Loucy (cell line): ENCODE measurements at regions not wholly inside any gene's neighbourhood (a gene's known extent, or its start where the extent isn't known, plus 50 kb on each side); places are given as distances from the start of the nearest gene placed in this dataset.

Source experiments
- H2AFZ ChIP-seq: fragments of 200-600 bp; sonication (generic); 2 replicates; pipeline ENCODE4 v1.6.0; 2016; ENCODE audit warnings: antibody characterized with exemption, mild to moderate bottlenecking, low read length, moderate library complexity
- H3F3A ChIP-seq: fragments of 200-600 bp; 2 replicates; pipeline ENCODE4 v1.6.0; 2016; ENCODE audit warnings: antibody characterized with exemption, low read depth, mild to moderate bottlenecking
- H3K27me3 ChIP-seq: fragments of 200-600 bp; sonication (generic); 2 replicates; pipeline ENCODE4 v1.6.1; 2014; ENCODE audit warnings: low read length, mild to moderate bottlenecking; ENCODE audit not compliant: insufficient read depth, poor library complexity, severe bottlenecking
- H3K36me3 ChIP-seq: fragments of 200-600 bp; sonication (generic); 2 replicates; pipeline ENCODE4 v1.6.1; 2016; ENCODE audit warnings: low read length; ENCODE audit not compliant: insufficient read depth
- H3K4me1 ChIP-seq: fragments of 200-600 bp; sonication (generic); 2 replicates; pipeline ENCODE4 v1.5.1; 2014; ENCODE audit warnings: low read length, mild to moderate bottlenecking; ENCODE audit not compliant: insufficient read depth, poor library complexity, severe bottlenecking
- H3K4me2 ChIP-seq: fragments of 200-600 bp; sonication (generic); 2 replicates; pipeline ENCODE4 v1.6.0; 2014; ENCODE audit warnings: antibody characterized with exemption, low read length, low read depth, mild to moderate bottlenecking; ENCODE audit not compliant: poor library complexity, severe bottlenecking
- H3K4me3 ChIP-seq: fragments of 200-600 bp; sonication (generic); 2 replicates; pipeline ENCODE4 v1.5.1; 2014; ENCODE audit warnings: low read length, mild to moderate bottlenecking, mixed read lengths; ENCODE audit not compliant: poor library complexity, severe bottlenecking
- H3K79me2 ChIP-seq: fragments of 200-600 bp; sonication (generic); 2 replicates; pipeline ENCODE4 v1.6.1; 2014; ENCODE audit warnings: low read length; ENCODE audit not compliant: insufficient read depth
- H3K9ac ChIP-seq: fragments of 200-600 bp; sonication (generic); 2 replicates; pipeline ENCODE4 v1.6.0; 2014; ENCODE audit warnings: mild to moderate bottlenecking, low read depth, low read length, moderate library complexity; ENCODE audit not compliant: poor library complexity, severe bottlenecking
- H3K9me2 ChIP-seq: fragments of 200-600 bp; sonication (generic); replicated peaks from 2 replicates; pipeline ENCODE4 v1.6.1; 2016; ENCODE audit warnings: low read depth, low read length, mixed read lengths
- H3K9me3 ChIP-seq: fragments of 200-600 bp; sonication (generic); 2 replicates; pipeline ENCODE4 v1.6.1; 2014; ENCODE audit warnings: mild to moderate bottlenecking, antibody characterized with exemption, low read length, low read depth; ENCODE audit not compliant: insufficient read depth
- H4K20me1 ChIP-seq: fragments of 200-600 bp; sonication (generic); 2 replicates; pipeline ENCODE4 v1.6.0; 2014; ENCODE audit warnings: antibody characterized with exemption, low read length, mild to moderate bottlenecking; ENCODE audit not compliant: insufficient read depth, poor library complexity, severe bottlenecking
- EZH2phosphoT487 ChIP-seq: fragments of 200-600 bp; IDR thresholded peaks from 2 replicates; pipeline ENCODE4 v1.6.1; 2018; ENCODE audit warnings: antibody characterized with exemption, mild to moderate bottlenecking, moderate library complexity, borderline replicate concordance
- TF ChIP-seq, protein P1 (sequence below): fragments of 200-600 bp; sonication (generic); conservative IDR thresholded peaks from 2 replicates; pipeline ENCODE4 v1.5.1; 2014; ENCODE audit warnings: mild to moderate bottlenecking, antibody characterized with exemption, low read length

DNA sequence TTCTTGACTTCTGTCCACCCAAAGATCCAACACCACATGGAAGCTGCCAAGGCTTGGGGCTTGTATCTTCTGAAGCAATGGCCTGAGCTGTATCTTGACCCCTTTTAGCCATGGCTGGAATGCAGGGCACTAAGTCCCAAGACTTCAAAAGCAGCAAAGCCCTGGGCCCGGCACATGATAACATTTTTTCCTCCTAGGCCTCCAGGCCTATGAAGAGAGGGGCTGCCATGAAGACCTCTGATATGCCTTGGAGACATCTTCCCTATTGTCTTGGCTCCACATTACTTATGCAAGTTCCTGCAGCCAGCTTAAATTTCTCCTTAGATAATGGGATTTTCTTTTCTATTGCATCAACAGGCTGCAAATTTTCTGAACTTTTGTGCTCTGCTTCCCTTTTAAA lies 1252.6 kb upstream of the CITED2 start:
- H3K4me2 ChIP-seq, result no peak overlapping the region
- H2AFZ ChIP-seq, result no peak overlapping the region
- H4K20me1 ChIP-seq, result no peaks in the 10 kb centered on the region
- TF ChIP-seq, protein P1, sequence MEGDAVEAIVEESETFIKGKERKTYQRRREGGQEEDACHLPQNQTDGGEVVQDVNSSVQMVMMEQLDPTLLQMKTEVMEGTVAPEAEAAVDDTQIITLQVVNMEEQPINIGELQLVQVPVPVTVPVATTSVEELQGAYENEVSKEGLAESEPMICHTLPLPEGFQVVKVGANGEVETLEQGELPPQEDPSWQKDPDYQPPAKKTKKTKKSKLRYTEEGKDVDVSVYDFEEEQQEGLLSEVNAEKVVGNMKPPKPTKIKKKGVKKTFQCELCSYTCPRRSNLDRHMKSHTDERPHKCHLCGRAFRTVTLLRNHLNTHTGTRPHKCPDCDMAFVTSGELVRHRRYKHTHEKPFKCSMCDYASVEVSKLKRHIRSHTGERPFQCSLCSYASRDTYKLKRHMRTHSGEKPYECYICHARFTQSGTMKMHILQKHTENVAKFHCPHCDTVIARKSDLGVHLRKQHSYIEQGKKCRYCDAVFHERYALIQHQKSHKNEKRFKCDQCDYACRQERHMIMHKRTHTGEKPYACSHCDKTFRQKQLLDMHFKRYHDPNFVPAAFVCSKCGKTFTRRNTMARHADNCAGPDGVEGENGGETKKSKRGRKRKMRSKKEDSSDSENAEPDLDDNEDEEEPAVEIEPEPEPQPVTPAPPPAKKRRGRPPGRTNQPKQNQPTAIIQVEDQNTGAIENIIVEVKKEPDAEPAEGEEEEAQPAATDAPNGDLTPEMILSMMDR, result no peak
- TF ChIP-seq EZH2phosphoT487, result no peak
- H3K36me3 ChIP-seq, result no peaks in the 10 kb centered on the region
- H3K27me3 ChIP-seq, result no peaks in the 10 kb centered on the region
- H3K9me2 ChIP-seq, result no peaks in the 10 kb centered on the region
- H3K9me3 ChIP-seq, result no peaks in the 10 kb centered on the region; the same call in 1 of the 2 replicates
- no peak overlapping the region for H3K9ac ChIP-seq
- no peaks in the 10 kb centered on the region for H3F3A ChIP-seq
- no peaks in the 10 kb centered on the region for H3K79me2 ChIP-seq
- no peaks in the 10 kb centered on the region for H3K4me1 ChIP-seq
- no peak overlapping the region for H3K4me3 ChIP-seq

GRCh38 chr6:140623498-140623897 lies 1249.0 kb upstream of the CITED2 start:
- Histone ChIP-seq H3F3A (no peaks in the 10 kb centered on the region), H3K4me3 (no peak overlapping the region), H3K79me2 (no peaks in the 10 kb centered on the region), H3K4me1 (no peaks in the 10 kb centered on the region), H3K36me3 (no peaks in the 10 kb centered on the region), H3K4me2 (no peak overlapping the region), H2AFZ (no peak overlapping the region), H4K20me1 (no peaks in the 10 kb centered on the region), H3K9me3 (no peaks in the 10 kb centered on the region; the same call in 1 of the 2 replicates), H3K9ac (no peak overlapping the region), H3K27me3 (no peaks in the 10 kb centered on the region), H3K9me2 (no peaks in the 10 kb centered on the region)
- TF ChIP-seq, protein P1, result no peak
- TF ChIP-seq EZH2phosphoT487, result no peak

DNA sequence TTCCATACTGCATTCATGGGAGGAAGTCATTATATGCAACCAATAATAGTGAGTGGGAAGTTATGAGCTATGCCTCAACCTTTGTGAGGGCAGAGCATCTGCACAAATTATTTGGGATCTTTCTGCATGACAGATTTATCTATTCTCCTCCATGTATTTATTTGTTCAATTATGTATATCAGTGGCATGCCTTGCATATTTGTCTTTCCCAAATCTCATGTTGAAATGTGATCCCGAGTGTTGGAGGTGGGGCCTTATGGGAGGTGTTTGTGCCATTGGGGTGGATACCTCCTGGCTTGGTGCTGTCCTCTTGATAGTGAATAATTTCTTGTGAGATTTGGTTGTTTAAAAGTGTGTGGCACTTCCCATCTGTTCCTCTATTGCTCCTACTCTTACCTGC lies 1246.0 kb upstream of the CITED2 start:
- no peaks in the 10 kb centered on the region for H3K9me2 ChIP-seq
- H2AFZ ChIP-seq, result no peak overlapping the region
- H3K4me2 ChIP-seq, result no peak overlapping the region
- H3K4me3 ChIP-seq, result no peak overlapping the region
- H3K9me3 ChIP-seq, result no peaks in the 10 kb centered on the region; the same call in 1 of the 2 replicates
- H3K27me3 ChIP-seq, result no peaks in the 10 kb centered on the region
- no peaks in the 10 kb centered on the region for H3F3A ChIP-seq
- TF ChIP-seq EZH2phosphoT487, result no peak
- TF ChIP-seq, protein P1, result no peak
- H3K4me1 ChIP-seq, result no peaks in the 10 kb centered on the region
- no peaks in the 10 kb centered on the region for H3K79me2 ChIP-seq
- no peak overlapping the region for H3K9ac ChIP-seq
- no peaks in the 10 kb centered on the region for H4K20me1 ChIP-seq
- H3K36me3 ChIP-seq, result no peaks in the 10 kb centered on the region
